ENCODE measurements at regions not wholly inside any gene's neighbourhood (a gene's known extent, or its start where the extent isn't known, plus 50 kb on each side); places are given as distances from the start of the nearest gene placed in this dataset.

DNA sequence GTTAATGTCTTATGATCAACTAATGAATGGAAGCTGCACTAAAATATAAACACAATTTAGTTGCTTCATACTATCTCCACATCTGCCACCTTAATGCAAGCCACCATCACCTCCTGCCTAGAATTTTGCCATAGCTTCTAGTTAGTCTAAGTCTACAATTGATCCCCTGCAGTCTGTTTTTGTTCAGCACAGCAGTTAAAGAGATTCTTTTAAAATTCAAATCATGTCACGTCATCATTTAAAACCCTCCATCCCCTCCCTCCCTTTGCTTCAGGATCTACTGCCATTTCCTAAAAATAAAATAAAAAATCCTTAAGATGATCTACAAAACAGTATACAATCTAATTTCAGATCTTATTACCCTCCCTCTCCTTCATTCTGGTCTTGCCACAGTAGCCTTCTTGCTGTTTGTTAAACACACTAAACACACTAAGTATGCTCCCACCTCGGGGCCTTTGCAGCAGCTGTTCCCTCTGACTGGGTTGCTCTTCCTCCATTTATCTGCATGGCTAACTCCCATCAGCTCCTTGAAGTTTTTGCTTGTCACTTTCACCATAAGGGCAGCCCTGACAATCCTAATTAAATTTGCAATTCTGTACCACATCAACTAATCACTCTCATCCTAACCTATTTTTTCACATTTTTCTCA is 97.0 kb upstream of the FOXP2 start:
- no peak for DNase-seq (ENCODE audit: extremely low spot score, unreplicated experiment)

DNA sequence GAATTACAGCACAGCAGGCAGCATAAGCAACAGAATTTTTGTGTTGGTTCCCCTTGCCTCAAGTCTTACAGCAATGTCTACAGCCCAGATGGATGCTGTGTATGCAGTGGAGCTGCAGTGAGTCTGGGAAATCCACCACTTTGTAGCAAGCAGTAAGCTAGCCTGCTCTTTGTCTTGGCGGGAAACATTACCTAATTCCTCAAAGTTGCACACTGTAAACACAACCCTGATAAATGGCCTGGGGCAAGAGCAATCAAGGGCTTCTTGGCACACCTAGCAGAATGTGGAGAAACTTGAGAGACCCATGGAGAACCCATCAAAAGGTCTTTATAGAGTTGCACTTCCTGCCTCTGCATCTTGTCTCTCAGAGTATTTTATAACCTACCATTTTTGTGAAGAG is 102.0 kb upstream of the FOXP2 start:
- H3K27me3 Mint-ChIP-seq (ENCODE audit: unreplicated experiment) = no peaks in the 10 kb centered on the region
- TF ChIP-seq, protein P1, sequence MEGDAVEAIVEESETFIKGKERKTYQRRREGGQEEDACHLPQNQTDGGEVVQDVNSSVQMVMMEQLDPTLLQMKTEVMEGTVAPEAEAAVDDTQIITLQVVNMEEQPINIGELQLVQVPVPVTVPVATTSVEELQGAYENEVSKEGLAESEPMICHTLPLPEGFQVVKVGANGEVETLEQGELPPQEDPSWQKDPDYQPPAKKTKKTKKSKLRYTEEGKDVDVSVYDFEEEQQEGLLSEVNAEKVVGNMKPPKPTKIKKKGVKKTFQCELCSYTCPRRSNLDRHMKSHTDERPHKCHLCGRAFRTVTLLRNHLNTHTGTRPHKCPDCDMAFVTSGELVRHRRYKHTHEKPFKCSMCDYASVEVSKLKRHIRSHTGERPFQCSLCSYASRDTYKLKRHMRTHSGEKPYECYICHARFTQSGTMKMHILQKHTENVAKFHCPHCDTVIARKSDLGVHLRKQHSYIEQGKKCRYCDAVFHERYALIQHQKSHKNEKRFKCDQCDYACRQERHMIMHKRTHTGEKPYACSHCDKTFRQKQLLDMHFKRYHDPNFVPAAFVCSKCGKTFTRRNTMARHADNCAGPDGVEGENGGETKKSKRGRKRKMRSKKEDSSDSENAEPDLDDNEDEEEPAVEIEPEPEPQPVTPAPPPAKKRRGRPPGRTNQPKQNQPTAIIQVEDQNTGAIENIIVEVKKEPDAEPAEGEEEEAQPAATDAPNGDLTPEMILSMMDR (IDR thresholded peaks at IDR 0.05) = no peak

More for the DNA sequence above, 97.0 kb upstream of the FOXP2 start:
- Mint-ChIP-seq H3K4me3 (ENCODE audit: unreplicated experiment) (no peak overlapping the region), H3K27ac (ENCODE audit: unreplicated experiment) (no peak overlapping the region), H3K9me3 (ENCODE audit: unreplicated experiment) (peaks cover 6% of the 10 kb centered on the region), H3K27me3 (ENCODE audit: unreplicated experiment) (no peaks in the 10 kb centered on the region), H3K4me1 (ENCODE audit: unreplicated experiment) (peaks cover under 1% of the 10 kb centered on the region), H3K36me3 (ENCODE audit: unreplicated experiment) (peaks cover 11% of the 10 kb centered on the region)
- TF ChIP-seq, protein P1 (IDR thresholded peaks at IDR 0.05) = no peak

DNA sequence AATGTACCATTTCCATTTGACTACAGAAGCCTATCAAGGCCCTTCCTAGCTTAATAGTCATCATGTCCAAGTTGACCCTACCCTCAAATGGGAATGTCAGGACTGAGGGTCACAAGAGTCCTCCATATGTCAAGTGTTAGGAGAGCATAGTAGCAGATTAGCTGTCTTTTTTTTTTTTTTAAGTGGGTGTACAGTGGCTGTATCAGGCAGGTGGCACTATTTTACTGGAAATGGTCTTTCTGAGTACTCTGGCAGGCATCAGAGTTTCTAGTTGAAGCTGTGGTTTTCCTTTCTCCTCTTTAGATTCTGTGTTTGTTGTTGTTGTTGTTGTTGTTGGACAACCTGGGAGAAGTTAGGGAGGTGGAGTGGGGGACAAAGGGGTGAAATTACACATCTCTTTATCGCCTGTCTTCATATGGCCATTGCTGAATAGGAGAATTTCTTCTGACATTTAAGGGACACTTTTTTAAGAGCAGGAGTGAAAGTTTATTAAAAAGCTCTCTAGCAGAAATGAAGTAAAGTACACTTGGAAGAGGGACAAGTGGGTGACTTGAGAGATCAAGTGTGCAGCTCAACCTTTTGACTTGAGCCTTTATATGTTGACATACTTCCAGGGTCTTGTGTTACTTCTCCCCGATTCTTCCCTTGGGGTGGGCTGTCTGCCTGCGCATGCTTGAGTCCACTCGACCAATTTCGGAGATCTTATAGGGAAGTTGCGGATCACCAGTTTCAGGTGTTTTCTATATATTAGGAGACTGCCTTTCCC is 104.1 kb upstream of the FOXP2 start:
- no peak for DNase-seq (ENCODE audit: extremely low spot score, unreplicated experiment)
- H3K9me3 Mint-ChIP-seq (ENCODE audit: unreplicated experiment) = no peaks in the 10 kb centered on the region
- no peaks in the 10 kb centered on the region for H3K27me3 Mint-ChIP-seq (ENCODE audit: unreplicated experiment)
- no peak overlapping the region for H3K4me3 Mint-ChIP-seq (ENCODE audit: unreplicated experiment)
- no peak overlapping the region for H3K27ac Mint-ChIP-seq (ENCODE audit: unreplicated experiment)
- H3K4me1 Mint-ChIP-seq (ENCODE audit: unreplicated experiment) = peaks cover 5% of the 10 kb centered on the region
- TF ChIP-seq, protein P1 (IDR thresholded peaks at IDR 0.05) = no peak
- no peaks in the 10 kb centered on the region for H3K36me3 Mint-ChIP-seq (ENCODE audit: unreplicated experiment)

More for the DNA sequence above, 102.0 kb upstream of the FOXP2 start:
- Mint-ChIP-seq H3K27ac (ENCODE audit: unreplicated experiment) (no peak overlapping the region), H3K9me3 (ENCODE audit: unreplicated experiment) (no peaks in the 10 kb centered on the region), H3K4me3 (ENCODE audit: unreplicated experiment) (no peak overlapping the region), H3K36me3 (ENCODE audit: unreplicated experiment) (no peaks in the 10 kb centered on the region), H3K4me1 (ENCODE audit: unreplicated experiment) (peaks cover 5% of the 10 kb centered on the region)
- no peak for DNase-seq (ENCODE audit: extremely low spot score, unreplicated experiment)

DNA sequence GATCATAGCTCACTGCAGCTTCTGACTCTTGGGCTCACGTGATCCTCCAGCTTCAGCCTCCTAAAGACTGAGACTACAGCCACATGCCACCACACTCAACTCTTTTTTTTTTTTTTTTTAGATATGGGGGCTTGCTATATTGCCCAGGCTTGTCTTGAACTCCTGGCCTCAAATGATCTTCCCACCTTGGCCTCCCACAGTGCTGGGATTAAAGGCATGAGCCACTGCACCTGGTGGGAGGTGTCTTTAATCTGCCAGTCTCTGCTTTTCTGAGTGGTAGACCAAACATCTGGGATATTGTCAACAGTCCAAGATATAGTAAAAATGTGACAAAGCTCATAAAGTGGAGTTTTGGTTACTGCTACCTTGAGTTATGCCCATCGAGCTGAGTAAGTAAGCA is 104.9 kb upstream of the FOXP2 start:
- H3K27ac Mint-ChIP-seq (ENCODE audit: unreplicated experiment) = no peak overlapping the region
- peaks cover 5% of the 10 kb centered on the region for H3K4me1 Mint-ChIP-seq (ENCODE audit: unreplicated experiment)
- H3K27me3 Mint-ChIP-seq (ENCODE audit: unreplicated experiment) = no peaks in the 10 kb centered on the region
- TF ChIP-seq, protein P1 (IDR thresholded peaks at IDR 0.05) = no peak
- DNase-seq (ENCODE audit: extremely low spot score, unreplicated experiment) = no peak
- H3K36me3 Mint-ChIP-seq (ENCODE audit: unreplicated experiment) = no peaks in the 10 kb centered on the region
- H3K9me3 Mint-ChIP-seq (ENCODE audit: unreplicated experiment) = no peaks in the 10 kb centered on the region
- no peak overlapping the region for H3K4me3 Mint-ChIP-seq (ENCODE audit: unreplicated experiment)

DNA sequence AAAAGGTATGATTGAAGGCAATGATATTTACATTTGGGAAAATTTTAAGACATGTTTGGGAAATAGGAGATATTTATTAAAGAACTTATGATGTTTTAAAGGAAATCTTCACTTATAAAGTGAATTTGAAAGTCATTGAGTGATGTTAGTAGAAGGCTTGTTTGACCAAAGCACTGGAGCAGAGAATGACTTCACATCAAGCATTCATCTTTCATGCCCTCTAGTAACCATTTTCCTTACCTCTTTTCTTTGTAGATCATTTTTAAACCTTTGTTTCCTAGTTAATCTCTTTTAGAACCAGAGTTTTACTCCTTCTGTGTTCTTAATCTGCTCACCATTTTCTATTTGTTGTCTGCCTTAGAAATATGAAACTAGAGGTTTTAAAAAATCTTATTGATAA is 111.3 kb upstream of the FOXP2 start:
- Mint-ChIP-seq H3K36me3 (ENCODE audit: unreplicated experiment) (no peaks in the 10 kb centered on the region), H3K4me3 (ENCODE audit: unreplicated experiment) (no peak overlapping the region), H3K27ac (ENCODE audit: unreplicated experiment) (no peak overlapping the region), H3K27me3 (ENCODE audit: unreplicated experiment) (no peaks in the 10 kb centered on the region), H3K9me3 (ENCODE audit: unreplicated experiment) (no peaks in the 10 kb centered on the region), H3K4me1 (ENCODE audit: unreplicated experiment) (no peaks in the 10 kb centered on the region)
- DNase-seq (ENCODE audit: extremely low spot score, unreplicated experiment) = no peak
- TF ChIP-seq, protein P1 (IDR thresholded peaks at IDR 0.05) = no peak

Measured in osteocyte (in vitro differentiated cells).